Smooth muscle cell (in vitro differentiated cells): ENCODE measurements at regions not wholly inside any gene's neighbourhood (a gene's known extent, or its start where the extent isn't known, plus 50 kb on each side); places are given as distances from the start of the nearest gene placed in this dataset.

Source experiments
- DNase-seq: peaks from one replicate; lab custom pipeline; 2025; ENCODE audit not compliant: unreplicated experiment; lab: John Stamatoyannopoulos, UW
- H2AFZ ChIP-seq: fragments of 200-600 bp; sonication (generic); 2 replicates; pipeline ENCODE4 v1.6.0; 2016; ENCODE audit warnings: antibody characterized with exemption, low read depth, mild to moderate bottlenecking
- H3F3A ChIP-seq: fragments of 200-600 bp; sonication (generic); 2 replicates; pipeline ENCODE4 v1.6.0; 2017; ENCODE audit warnings: antibody characterized with exemption, low read depth
- H3K27ac ChIP-seq: fragments of 200-600 bp; sonication (generic); 2 replicates; pipeline ENCODE4 v1.5.1; 2016; ENCODE audit warnings: low read depth, mild to moderate bottlenecking
- H3K27me3 ChIP-seq: fragments of 200-600 bp; sonication (generic); 2 replicates; pipeline ENCODE4 v1.6.1; 2016; ENCODE audit warnings: low read depth, mild to moderate bottlenecking
- H3K36me3 ChIP-seq: fragments of 200-600 bp; sonication (generic); 2 replicates; pipeline ENCODE4 v1.5.1; 2016; ENCODE audit warnings: low read depth
- H3K4me1 ChIP-seq: fragments of 200-600 bp; sonication (generic); 2 replicates; pipeline ENCODE4 v1.5.1; 2016; ENCODE audit warnings: low read depth
- H3K4me2 ChIP-seq: fragments of 200-600 bp; sonication (generic); 2 replicates; pipeline ENCODE4 v1.6.0; 2016; ENCODE audit warnings: mild to moderate bottlenecking
- H3K4me3 ChIP-seq: fragments of 200-600 bp; sonication (generic); 2 replicates; pipeline ENCODE4 v1.5.1; 2016; ENCODE audit warnings: mild to moderate bottlenecking
- H3K79me2 ChIP-seq: fragments of 200-600 bp; sonication (generic); 2 replicates; pipeline ENCODE4 v1.6.0; 2016; ENCODE audit warnings: low read depth, mild to moderate bottlenecking
- H3K9ac ChIP-seq: fragments of 200-600 bp; sonication (generic); 2 replicates; pipeline ENCODE4 v1.6.0; 2016; ENCODE audit warnings: low read depth
- H3K9me3 ChIP-seq: fragments of 200-600 bp; sonication (generic); replicated peaks from 2 replicates; pipeline ENCODE4 v1.5.1; 2016; ENCODE audit warnings: low read depth
- H4K20me1 ChIP-seq: fragments of 200-600 bp; sonication (generic); 2 replicates; pipeline ENCODE4 v1.6.0; 2016; ENCODE audit warnings: low read depth
- WGBS: methylation state at CpG from one replicate; pipeline ENCODE4 v1.1.7; 2016; ENCODE audit warnings: low lambda C conversion rate; 5-methylcytosine and 5-hydroxymethylcytosine counted together
- TF ChIP-seq, protein P1 (sequence below): fragments of 200-600 bp; sonication (generic); IDR thresholded peaks from 2 replicates; pipeline ENCODE4 v1.5.1; 2017; ENCODE audit warnings: borderline replicate concordance, mild to moderate bottlenecking, antibody characterized with exemption; ENCODE audit not compliant: insufficient read depth, poor library complexity, severe bottlenecking

DNA sequence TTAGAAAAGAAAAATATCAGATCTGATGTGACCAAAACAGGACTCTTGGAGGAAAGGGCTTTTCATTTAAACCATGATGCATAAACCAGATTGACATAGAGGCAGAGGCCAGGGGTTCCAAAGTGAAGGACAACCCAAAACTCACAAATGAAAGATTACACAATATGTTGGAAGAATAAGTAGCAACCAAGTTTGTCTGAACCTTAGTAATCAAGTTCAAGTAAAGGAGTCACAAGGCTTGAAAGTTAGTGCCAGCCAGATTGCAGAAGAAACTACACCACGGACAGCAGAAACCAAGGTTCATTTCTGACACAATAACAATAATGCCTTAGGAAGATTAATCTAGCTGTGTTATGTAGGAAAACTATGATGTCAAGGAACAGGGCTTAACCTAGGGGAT, 124.6 kb downstream of the ZC3H11B start:
- Histone ChIP-seq H3K9ac (no peak overlapping the region), H2AFZ (no peak overlapping the region), H3K36me3 (no peaks in the 10 kb centered on the region), H3K4me2 (no peak overlapping the region), H3K9me3 (no peaks in the 10 kb centered on the region), H4K20me1 (no peaks in the 10 kb centered on the region), H3F3A (no peaks in the 10 kb centered on the region), H3K4me3 (no peak overlapping the region), H3K79me2 (no peaks in the 10 kb centered on the region), H3K27ac (no peak overlapping the region), H3K27me3 (no peaks in the 10 kb centered on the region), H3K4me1 (peaks cover 7% of the 10 kb centered on the region)
- TF ChIP-seq, protein P1, sequence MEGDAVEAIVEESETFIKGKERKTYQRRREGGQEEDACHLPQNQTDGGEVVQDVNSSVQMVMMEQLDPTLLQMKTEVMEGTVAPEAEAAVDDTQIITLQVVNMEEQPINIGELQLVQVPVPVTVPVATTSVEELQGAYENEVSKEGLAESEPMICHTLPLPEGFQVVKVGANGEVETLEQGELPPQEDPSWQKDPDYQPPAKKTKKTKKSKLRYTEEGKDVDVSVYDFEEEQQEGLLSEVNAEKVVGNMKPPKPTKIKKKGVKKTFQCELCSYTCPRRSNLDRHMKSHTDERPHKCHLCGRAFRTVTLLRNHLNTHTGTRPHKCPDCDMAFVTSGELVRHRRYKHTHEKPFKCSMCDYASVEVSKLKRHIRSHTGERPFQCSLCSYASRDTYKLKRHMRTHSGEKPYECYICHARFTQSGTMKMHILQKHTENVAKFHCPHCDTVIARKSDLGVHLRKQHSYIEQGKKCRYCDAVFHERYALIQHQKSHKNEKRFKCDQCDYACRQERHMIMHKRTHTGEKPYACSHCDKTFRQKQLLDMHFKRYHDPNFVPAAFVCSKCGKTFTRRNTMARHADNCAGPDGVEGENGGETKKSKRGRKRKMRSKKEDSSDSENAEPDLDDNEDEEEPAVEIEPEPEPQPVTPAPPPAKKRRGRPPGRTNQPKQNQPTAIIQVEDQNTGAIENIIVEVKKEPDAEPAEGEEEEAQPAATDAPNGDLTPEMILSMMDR: no peak
- WGBS: 100% methylated on average over 1 of the region's 1 CpG
- no peak for DNase-seq

DNA sequence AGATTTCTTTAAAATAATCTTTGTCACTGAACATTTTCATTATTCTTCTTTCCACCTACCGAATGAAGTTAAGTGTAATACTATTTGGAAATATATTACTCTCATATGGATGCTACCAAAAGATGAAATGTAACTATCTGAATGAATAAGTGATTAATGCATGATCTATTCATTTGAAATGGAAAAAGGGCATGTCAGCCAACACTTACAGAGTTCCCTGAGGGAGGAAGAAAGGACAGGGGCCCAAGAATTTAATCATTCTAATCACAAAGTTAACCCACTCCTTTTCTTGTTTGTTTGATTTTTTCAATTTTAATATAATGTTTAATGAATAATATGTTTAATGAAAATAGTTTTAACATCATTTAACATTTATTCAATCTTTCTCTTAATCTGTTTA, 129.4 kb downstream of the ZC3H11B start:
- no peaks in the 10 kb centered on the region for H3K27me3 ChIP-seq
- no peak overlapping the region for H3K27ac ChIP-seq
- H2AFZ ChIP-seq: no peak overlapping the region
- no peak overlapping the region for H3K4me3 ChIP-seq
- no peaks in the 10 kb centered on the region for H3K4me1 ChIP-seq
- no peak overlapping the region for H3K9ac ChIP-seq
- no peaks in the 10 kb centered on the region for H3F3A ChIP-seq
- 100% methylated on average over 1 of the region's 1 CpG for WGBS
- no peaks in the 10 kb centered on the region for H3K36me3 ChIP-seq
- no peaks in the 10 kb centered on the region for H3K79me2 ChIP-seq
- TF ChIP-seq, protein P1: no peak
- DNase-seq: no peak
- H3K4me2 ChIP-seq: no peak overlapping the region
- H3K9me3 ChIP-seq: no peaks in the 10 kb centered on the region
- no peaks in the 10 kb centered on the region for H4K20me1 ChIP-seq

- TF ChIP-seq, protein P1: no peak
- Histone ChIP-seq H3K9me3 (no peaks in the 10 kb centered on the region), H3K27me3 (no peaks in the 10 kb centered on the region), H2AFZ (no peak overlapping the region), H3K9ac (no peak overlapping the region), H3K4me3 (no peak overlapping the region), H3K4me2 (no peak overlapping the region), H3F3A (no peaks in the 10 kb centered on the region), H3K4me1 (no peaks in the 10 kb centered on the region), H4K20me1 (no peaks in the 10 kb centered on the region), H3K27ac (no peak overlapping the region), H3K79me2 (no peaks in the 10 kb centered on the region), H3K36me3 (no peaks in the 10 kb centered on the region)
- WGBS: 75% methylated on average over 10 of the region's 10 CpGs
- no peak for DNase-seq
Observed at GRCh38 chr1:219480011-219480410, 132.9 kb downstream of the ZC3H11B start.

DNA sequence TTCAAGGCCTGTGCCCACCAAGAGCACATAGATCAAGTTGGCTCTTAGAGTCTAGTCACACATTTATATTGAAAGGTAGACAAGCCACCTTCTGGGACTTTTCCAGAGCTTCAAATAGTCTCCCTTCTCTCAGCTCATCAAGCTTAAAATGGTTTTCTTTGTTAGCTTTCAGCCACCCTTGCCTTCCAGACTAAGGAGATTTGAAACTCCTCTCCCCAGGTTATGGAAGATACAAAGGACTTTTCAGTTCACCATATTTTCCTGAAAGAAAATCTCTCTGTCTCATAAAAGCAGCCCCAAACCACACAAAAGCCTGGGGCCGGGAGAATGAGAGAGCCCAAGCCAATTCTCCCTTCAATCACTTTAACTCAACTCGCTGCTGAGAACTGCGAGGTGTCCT, 134.1 kb downstream of the ZC3H11B start:
- Histone ChIP-seq H4K20me1 (no peaks in the 10 kb centered on the region), H3K4me2 (no peak overlapping the region), H3K9ac (no peak overlapping the region), H3K27ac (no peak overlapping the region), H3F3A (no peaks in the 10 kb centered on the region), H3K79me2 (no peaks in the 10 kb centered on the region), H3K36me3 (no peaks in the 10 kb centered on the region), H3K9me3 (no peaks in the 10 kb centered on the region), H2AFZ (no peak overlapping the region), H3K4me1 (no peaks in the 10 kb centered on the region), H3K27me3 (no peaks in the 10 kb centered on the region), H3K4me3 (no peak overlapping the region)
- TF ChIP-seq, protein P1: no peak
- WGBS: 74% methylated on average over 3 of the region's 3 CpGs
- DNase-seq: no peak
